HG03196 (cell line): ENCODE measurements at regions not wholly inside any gene's neighbourhood (a gene's known extent, or its start where the extent isn't known, plus 50 kb on each side); places are given as distances from the start of the nearest gene placed in this dataset.

Source experiments
- ATAC-seq: cut with Tn5 transposase; IDR thresholded peaks from one replicate; pipeline ENCODE4 v1.9.1; 2021; ENCODE audit not compliant: unreplicated experiment

DNA sequence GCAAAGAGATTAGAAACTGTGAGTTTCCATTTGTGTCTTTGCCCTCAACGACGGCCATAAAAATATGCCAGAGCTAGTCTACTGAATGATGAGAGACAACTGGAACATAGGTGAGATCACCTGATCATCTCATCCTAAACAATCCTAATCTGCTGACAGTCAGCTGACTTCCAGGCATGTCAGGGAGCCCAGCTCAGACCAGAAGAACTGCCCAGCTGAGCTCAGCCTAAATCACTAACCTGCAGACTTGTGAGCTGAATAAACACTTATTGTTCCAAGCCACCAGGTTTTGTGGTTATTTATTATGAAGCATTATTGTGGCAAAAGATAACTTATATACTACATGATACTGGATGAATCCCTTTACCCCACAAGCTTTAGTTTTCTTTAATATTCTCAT is 118.9 kb upstream of the PLEKHG7 start:
- ATAC-seq = no peak

DNA sequence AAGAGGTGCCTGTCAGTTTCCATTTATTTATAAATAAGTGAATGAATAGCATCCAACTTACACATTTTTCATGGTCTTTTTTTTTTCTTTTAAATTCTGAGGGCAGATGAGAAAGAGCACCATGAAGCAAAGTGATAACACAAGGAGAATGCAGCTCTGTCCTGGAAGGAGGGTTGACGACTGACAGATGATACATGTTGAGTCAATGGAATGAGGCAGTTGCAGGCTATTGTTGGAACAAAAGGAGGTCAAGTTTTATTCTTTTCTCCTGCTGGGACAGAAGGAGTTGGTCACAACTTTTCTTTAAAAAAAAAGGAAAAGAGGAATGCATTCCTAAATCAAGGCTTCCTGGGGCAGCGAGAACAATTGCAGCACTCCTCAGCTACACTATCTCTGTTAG is 119.9 kb upstream of the PLEKHG7 start:
- ATAC-seq = no peak

DNA sequence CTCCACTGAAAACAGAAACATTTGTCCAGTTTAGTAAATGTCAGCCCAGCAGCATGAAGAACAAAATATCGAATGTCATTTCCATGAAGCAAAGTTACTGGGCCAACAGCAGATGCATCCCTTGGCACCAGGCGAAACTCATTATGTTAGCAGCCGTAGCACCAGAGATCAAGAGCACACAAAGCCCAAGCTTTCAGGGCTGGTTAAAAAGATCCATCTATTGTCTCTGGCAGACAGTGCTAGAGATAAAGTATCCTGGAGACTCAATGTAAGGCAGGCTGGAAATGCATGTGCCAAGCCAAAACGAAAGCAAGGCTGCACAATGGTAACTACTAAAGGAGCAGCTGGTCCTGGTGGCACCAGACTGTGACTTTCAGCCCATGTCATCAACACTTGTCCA is 120.3 kb upstream of the PLEKHG7 start:
- no peak for ATAC-seq

DNA sequence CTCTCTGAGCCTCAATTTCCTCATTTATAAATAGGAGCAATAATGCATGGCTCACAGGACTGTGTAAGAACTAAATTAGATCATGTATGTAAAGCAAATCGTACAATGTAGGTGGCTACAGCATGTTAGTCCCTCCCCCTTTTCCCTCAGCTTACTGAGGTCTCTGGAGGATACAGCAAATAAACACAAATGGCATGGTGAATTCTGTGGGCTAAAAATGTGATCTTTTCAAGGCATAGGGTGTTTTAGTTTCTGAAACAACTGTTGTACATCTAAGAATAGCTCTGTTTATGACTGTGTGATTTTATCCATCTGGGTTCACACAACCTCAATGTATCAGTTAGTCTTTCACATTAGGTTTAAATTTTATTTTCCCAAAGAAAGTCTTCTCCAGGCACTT is 121.2 kb upstream of the PLEKHG7 start:
- ATAC-seq = no peak

DNA sequence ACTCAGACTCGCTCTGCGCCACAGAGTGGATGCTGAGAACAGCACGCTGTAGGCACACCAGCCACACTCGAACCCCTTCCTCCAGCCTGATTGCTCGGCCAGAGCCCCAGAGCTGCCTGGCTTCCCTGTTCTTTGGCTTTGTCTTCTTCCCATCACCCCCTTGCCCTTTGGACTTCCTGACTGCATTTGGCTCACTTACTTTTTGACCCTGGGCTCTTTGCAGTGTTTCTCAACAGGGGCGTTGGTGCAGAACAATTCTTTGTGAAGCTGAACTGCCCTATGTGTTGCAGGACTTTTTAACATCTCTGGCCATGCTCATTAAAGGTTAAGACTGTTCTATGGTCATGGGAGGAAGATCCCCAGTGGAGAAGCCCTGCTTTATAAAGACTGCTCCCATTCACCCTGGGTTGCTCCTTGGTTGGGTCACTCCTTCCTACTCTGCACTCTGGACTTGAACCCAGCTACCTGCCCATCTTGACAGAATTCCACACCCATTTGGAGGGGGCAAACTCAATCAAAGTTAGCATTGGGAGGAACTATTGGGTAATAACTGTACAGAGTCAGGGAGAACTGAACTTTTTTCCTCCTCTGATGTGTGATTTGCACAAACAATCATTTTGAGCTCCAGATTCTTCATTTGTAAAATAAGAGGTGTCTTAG is 127.7 kb upstream of the PLEKHG7 start:
- no peak for ATAC-seq

GRCh38 chr12:92574051-92574783 is 128.6 kb upstream of the PLEKHG7 start:
- no peak for ATAC-seq

DNA sequence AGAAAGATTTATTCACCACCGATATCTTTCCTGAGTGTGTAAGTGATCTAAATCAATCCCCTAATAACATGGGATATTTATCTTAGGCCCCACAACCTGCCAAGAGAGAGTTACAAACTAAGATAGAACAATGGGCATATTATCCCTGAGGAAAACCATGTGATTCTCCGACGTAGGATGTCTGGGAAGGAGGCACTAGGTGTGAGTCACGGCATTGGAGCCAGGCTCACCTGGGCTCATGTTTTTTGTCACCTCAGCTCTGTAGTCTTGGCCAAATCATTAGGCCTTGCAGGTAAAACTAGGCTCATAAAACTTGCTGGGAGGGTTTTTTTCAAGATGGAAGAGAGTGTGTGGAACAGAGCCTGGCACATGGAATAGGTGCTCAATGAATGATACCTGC is 129.7 kb upstream of the PLEKHG7 start:
- no peak for ATAC-seq

DNA sequence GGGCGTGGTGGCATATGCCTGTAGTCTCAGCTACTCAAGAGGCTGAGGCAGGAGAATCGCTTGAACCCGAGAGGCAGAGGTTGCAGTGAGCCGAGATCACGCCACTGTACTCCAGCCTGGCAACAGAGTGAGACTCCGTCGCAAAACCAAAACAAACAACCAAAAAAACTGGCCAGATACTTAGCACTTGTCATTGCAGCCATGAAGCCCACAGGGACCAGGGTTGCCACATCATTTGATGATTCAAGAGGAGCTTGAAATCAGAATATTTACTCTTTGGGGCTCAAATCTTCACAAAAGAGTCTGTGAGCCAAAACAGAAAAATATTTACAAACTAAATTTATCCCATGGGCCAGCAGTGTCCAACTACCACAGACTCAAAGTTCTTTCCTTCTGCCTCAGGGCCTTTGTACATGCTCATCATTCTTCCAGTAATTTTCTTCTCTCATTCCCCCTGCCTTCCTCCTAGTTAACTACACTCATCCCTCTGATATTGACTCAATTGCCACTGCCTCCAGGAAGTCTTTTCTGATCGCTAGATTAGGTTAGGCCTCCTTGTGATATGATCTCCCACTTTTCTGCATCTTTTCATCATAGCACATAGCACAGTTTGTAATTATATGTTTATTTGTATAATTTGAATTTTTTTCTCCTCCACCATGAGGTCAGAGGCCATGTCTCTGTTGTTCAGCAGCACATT is 130.8 kb upstream of the PLEKHG7 start:
- no peak for ATAC-seq

- ATAC-seq = no peak
These were observed 131.6 kb upstream of the PLEKHG7 start for GRCh38 chr12:92571169-92571568.

DNA sequence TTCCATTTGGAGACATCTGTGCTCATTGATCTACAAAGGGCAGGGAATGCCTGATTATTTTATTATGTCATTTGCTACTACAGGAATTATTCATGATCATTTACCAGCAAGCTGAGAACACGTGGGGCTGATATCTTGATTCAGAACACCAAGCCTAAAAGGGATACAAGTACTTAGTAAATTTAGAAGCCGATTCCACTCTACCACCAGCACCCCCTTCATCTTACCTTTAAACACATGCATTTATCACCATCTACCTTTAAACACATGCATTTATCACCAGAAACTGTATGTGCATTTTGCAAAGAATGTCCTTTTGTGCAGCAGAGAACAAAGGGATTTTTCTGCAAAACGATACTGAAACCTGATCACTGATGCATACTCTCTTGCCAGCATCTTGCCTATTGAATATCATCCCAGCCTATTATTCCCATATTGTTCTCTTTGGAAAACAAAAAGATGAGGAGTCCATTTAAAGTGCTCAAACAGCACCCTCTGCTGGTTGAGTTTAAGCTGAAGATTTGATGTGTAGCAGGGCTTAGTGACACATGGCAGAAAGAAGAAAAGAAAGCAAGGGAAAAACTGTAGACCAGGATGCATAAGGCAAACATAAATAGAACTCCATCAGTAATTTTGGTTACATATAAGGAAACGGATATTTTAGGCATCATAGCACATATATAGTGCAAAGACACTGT is 132.6 kb upstream of the PLEKHG7 start:
- ATAC-seq = peak; percentile 82

DNA sequence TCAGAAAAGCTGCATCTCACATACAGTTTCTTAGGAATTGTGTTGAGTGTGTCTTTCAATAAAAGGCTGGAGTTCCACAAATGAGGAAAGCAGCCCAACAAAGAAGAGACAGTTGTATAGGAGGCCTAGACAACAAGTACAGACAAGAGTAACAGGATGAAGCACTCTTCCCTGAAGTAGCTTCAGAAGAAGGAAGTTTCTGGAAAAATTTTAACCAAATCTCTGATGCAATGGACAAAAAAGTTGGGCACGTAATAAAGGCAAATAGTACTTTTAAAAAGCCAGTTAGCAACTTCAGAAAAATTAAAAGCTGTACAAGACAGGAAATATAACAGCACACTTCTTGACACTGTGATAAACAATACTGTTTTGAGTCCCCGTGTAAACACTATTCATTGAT is 134.1 kb upstream of the PLEKHG7 start:
- no peak for ATAC-seq

DNA sequence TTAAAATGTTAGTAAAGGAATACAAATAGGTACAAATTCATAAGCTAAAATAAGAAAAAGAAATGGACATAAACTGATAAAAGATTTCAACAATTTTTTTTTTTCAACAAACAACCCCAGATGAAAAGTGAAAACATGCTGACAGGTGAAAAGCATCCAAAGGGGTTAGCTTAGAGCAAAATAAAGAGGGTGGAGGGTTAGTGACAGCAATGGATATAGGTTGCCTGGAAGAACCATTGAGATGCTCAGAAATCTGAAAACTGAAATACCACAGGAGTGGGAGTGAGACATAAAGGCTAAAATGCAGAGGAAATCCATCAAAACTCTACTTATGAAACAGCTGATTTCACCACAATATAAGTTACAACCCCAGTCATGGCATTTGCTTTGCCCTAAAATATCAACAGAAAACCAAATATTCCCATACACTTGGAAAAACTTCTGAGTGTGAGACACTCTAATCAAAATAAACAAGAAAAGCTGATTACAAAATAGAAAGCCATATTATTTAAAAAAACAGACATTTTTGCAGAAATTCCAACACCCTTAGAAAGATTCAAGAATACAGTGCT is 136.3 kb upstream of the PLEKHG7 start:
- no peak for ATAC-seq

GRCh38 chr12:92563819-92564218 is 139.0 kb upstream of the PLEKHG7 start:
- ATAC-seq = no peak

DNA sequence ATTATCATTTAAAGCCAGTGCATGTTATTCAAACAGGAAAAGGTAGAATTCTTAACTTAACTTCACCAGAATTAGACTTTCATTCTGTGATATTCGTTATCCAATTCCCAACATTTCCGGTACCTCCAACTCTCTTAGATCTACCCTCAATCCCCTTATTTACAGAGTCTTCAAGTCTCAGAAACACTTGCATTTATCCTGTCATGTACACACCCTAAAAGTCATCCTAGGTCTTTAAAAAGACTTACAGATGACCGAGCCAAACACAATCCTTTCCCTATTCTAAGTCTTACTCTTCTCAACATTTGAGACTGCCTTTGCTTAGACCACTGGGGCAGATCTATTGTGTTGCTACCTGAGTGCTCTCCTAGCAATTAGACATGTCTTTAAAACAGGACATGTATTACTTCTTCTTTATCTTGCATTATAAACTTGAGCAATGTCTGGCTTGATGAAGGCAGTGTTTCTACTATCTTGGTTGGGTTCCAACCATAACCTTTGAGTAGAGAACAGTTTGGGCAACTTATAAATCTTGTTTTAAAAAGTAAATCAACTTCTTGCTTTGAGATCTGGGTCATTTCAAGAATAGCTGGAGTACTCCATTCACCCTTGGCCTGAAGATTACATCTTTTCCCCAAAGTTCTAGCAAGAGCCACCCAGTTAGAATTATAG is 140.6 kb upstream of the PLEKHG7 start:
- no peak for ATAC-seq

DNA sequence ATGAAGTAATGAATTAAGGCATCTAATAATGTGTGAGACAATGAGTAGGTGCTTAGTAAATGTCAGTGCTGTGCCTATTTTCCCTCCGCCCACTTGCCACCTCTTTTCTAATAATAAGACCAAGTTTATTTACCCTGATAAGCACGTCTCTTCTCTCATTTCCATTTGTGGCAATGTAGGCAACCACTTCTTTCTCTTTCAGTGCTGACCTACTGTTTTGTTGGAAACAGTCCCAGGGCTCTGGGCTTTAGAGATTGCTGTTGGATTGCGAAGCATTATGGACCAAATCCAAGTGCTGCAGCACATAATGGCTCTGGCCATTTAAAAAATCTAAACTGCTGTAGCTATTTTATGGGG is 141.3 kb upstream of the PLEKHG7 start:
- no peak for ATAC-seq

DNA sequence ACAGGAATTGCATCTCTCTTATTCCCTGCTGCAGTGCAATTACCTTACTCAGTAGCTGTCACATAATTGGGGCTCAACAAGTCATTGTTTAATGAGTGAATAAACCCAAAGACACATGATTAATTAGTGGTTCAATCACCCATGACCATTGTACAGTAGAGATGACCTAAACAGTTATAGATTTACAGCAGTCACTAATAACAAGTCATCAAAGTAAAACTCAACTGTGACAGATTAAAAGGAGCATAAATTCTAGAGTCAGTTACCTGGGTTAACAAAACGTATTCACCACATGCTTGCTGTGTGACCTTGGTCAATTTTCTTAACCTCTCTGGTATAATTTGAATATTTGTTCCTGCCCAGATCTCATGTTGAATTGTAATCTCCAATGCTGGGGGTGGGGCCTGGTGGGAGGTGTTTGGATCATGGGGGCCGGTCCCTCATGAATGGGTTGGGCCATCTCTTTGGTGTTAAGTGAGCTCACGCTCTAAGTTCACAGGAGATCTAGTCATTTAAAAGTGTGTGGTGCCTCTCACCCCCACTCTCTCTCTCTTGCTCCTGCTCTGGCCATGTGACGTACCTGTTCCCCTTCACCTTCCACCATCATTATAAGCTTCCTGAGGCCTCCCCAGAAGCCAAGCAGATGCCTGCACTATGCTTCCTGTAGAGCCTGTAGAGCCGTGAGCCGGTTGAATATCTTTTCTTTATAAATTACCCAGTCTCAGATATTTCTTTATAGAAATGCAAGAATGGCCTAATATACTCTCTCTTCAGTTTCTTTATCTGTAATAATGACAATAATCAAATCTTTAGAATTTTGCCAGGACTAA is 141.9 kb upstream of the PLEKHG7 start:
- ATAC-seq = no peak

DNA sequence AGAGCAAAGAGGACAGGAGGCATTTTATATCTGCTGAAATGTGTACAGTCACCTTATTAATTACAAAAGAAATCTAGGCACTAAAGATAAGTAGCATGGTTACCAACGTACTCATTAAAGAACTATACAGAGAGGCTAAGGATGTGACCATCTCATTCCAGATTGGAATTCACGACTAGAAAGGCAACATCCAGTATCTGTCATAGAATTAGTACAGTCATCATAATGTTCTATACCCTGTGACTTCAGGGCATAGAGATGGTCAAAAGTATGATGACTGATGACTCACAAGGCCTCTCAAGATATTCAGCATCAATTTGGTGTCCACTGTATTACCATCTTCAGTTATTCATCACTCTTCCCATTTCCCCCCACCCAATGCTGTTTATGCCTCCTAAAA is 144.0 kb upstream of the PLEKHG7 start:
- ATAC-seq = no peak

GRCh38 chr12:92558215-92558773 is 144.5 kb upstream of the PLEKHG7 start:
- ATAC-seq = no peak

- no peak for ATAC-seq
These were observed 145.4 kb upstream of the PLEKHG7 start for GRCh38 chr12:92557422-92557724.
